Neural crest cell (in vitro differentiated cells): ENCODE measurements at regions not wholly inside any gene's neighbourhood (a gene's known extent, or its start where the extent isn't known, plus 50 kb on each side); places are given as distances from the start of the nearest gene placed in this dataset.
"Not testable (repeated sequence)": the region's sequence is repeated elsewhere in the genome, so short reads cannot be mapped to it uniquely, and the experiment has no call there.

Experiments
- DNase-seq: peaks from one replicate; pipeline ENCODE4 v3.0.0; 2021; ENCODE audit warnings: low read depth, mixed read lengths, low spot score
- H3K27ac Mint-ChIP-seq: one replicate; pipeline ENCODE4 v1.8.0; 2021; ENCODE audit warnings: mild to moderate bottlenecking, mixed read lengths; ENCODE audit not compliant: unreplicated experiment
- H3K27me3 Mint-ChIP-seq: 2 replicates; pipeline ENCODE4 v1.8.0; 2021; ENCODE audit warnings: low read depth, mild to moderate bottlenecking, mixed read lengths
- H3K36me3 Mint-ChIP-seq: 2 replicates; pipeline ENCODE4 v1.8.0; 2021; ENCODE audit warnings: low read depth, mild to moderate bottlenecking, mixed read lengths
- H3K4me1 Mint-ChIP-seq: 2 replicates; pipeline ENCODE4 v1.8.0; 2021; ENCODE audit warnings: mixed read lengths
- H3K4me3 Mint-ChIP-seq: one replicate; pipeline ENCODE4 v1.8.0; 2021; ENCODE audit warnings: mild to moderate bottlenecking, mixed read lengths
- H3K9me3 Mint-ChIP-seq: 2 replicates; pipeline ENCODE4 v1.8.0; 2021; ENCODE audit warnings: mixed read lengths
- TF ChIP-seq, protein P1 (sequence below): fragments of 200-600 bp; sonication (generic); conservative IDR thresholded peaks from 2 replicates; pipeline ENCODE4 v1.5.0; 2021; ENCODE audit warnings: antibody characterized with exemption, mild to moderate bottlenecking

DNA sequence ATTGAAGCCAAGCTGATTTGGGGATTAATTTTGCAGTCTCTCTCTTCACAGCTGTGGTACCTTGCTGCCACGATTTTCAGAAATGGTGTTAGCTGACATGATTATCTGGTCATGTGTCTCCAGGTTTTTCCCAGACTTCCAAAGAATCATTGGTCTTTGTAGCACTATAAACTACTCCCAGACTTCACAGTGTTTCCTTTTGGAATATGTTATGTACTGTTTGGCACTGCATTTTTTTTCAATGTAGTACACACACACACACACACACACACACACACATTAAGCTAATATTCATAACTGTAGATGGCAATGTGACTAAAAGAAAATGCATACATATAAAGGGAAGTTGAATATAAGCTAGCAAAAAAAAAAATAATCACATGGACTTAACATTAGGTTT is 856.6 kb upstream of the SPRY2 start:
- TF ChIP-seq, protein P1, sequence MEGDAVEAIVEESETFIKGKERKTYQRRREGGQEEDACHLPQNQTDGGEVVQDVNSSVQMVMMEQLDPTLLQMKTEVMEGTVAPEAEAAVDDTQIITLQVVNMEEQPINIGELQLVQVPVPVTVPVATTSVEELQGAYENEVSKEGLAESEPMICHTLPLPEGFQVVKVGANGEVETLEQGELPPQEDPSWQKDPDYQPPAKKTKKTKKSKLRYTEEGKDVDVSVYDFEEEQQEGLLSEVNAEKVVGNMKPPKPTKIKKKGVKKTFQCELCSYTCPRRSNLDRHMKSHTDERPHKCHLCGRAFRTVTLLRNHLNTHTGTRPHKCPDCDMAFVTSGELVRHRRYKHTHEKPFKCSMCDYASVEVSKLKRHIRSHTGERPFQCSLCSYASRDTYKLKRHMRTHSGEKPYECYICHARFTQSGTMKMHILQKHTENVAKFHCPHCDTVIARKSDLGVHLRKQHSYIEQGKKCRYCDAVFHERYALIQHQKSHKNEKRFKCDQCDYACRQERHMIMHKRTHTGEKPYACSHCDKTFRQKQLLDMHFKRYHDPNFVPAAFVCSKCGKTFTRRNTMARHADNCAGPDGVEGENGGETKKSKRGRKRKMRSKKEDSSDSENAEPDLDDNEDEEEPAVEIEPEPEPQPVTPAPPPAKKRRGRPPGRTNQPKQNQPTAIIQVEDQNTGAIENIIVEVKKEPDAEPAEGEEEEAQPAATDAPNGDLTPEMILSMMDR = no peak

GRCh38 chr13:81194362-81194761 is 853.4 kb upstream of the SPRY2 start:
- DNase-seq = no peak
- TF ChIP-seq, protein P1 = no peak
- H3K27me3 Mint-ChIP-seq = no peaks in the 10 kb centered on the region
- H3K4me1 Mint-ChIP-seq = no peaks in the 10 kb centered on the region
- no peak overlapping the region for H3K4me3 Mint-ChIP-seq
- H3K27ac Mint-ChIP-seq = no peak overlapping the region
- peaks cover 15% of the 10 kb centered on the region for H3K9me3 Mint-ChIP-seq
- H3K36me3 Mint-ChIP-seq = peaks cover 3% of the 10 kb centered on the region

More for the DNA sequence above, 856.6 kb upstream of the SPRY2 start:
- no peak overlapping the region for H3K27ac Mint-ChIP-seq
- DNase-seq = no peak
- no peaks in the 10 kb centered on the region for H3K4me1 Mint-ChIP-seq
- H3K36me3 Mint-ChIP-seq = peaks cover 3% of the 10 kb centered on the region
- no peaks in the 10 kb centered on the region for H3K27me3 Mint-ChIP-seq
- peaks cover 15% of the 10 kb centered on the region for H3K9me3 Mint-ChIP-seq
- H3K4me3 Mint-ChIP-seq = no peak overlapping the region

- no peak overlapping the region for H3K4me3 Mint-ChIP-seq
- H3K27ac Mint-ChIP-seq = no peak overlapping the region
- DNase-seq = no peak
- no peaks in the 10 kb centered on the region for H3K9me3 Mint-ChIP-seq
- TF ChIP-seq, protein P1 = no peak
- no peaks in the 10 kb centered on the region for H3K36me3 Mint-ChIP-seq
- no peaks in the 10 kb centered on the region for H3K27me3 Mint-ChIP-seq
- no peaks in the 10 kb centered on the region for H3K4me1 Mint-ChIP-seq
Observed at GRCh38 chr13:81184556-81185265, 843.8 kb upstream of the SPRY2 start.

GRCh38 chr13:81172603-81173002 is 831.7 kb upstream of the SPRY2 start:
- no peak for DNase-seq
- H3K36me3 Mint-ChIP-seq = no peaks in the 10 kb centered on the region
- TF ChIP-seq, protein P1 = no peak
- no peaks in the 10 kb centered on the region for H3K27me3 Mint-ChIP-seq
- H3K27ac Mint-ChIP-seq = no peak overlapping the region
- no peaks in the 10 kb centered on the region for H3K4me1 Mint-ChIP-seq
- H3K4me3 Mint-ChIP-seq = no peak overlapping the region
- H3K9me3 Mint-ChIP-seq = no peaks in the 10 kb centered on the region

GRCh38 chr13:81171065-81171647 is 830.2 kb upstream of the SPRY2 start:
- Mint-ChIP-seq H3K27me3 (no peaks in the 10 kb centered on the region), H3K27ac (no peak overlapping the region), H3K36me3 (no peaks in the 10 kb centered on the region), H3K9me3 (no peaks in the 10 kb centered on the region), H3K4me3 (no peak overlapping the region), H3K4me1 (no peaks in the 10 kb centered on the region)
- TF ChIP-seq, protein P1 = peak; percentile 89
- no peak for DNase-seq

GRCh38 chr13:81163823-81164222 is 822.9 kb upstream of the SPRY2 start:
- not testable (repeated sequence) for DNase-seq, H3K4me3 Mint-ChIP-seq, H3K4me1 Mint-ChIP-seq, H3K36me3 Mint-ChIP-seq, H3K27ac Mint-ChIP-seq, H3K9me3 Mint-ChIP-seq, H3K27me3 Mint-ChIP-seq
